ENCODE measurements at regions not wholly inside any gene's neighbourhood (a gene's known extent, or its start where the extent isn't known, plus 50 kb on each side); places are given as distances from the start of the nearest gene placed in this dataset.

- H3K9ac ChIP-seq (ENCODE audit: low read length in 3 of 3), result no peak overlapping the region
- intact Hi-C loops (cut with DNase I), result no loop called here
- FAIRE-seq (no peak), DNase-seq (no peak)
- no peak overlapping the region for H3K4me3 ChIP-seq (ENCODE audit: low read length in 3 of 3)
- H3K4me1 ChIP-seq (ENCODE audit: control insufficient read depth in 2 of 3, insufficient read depth in 2 of 3, low read depth in 1 of 3, low read length in 3 of 3), result no peaks in the 10 kb centered on the region
- no peak overlapping the region for H3K27ac ChIP-seq (ENCODE audit: low read depth in 2 of 2, low read length in 2 of 2)
- H3K27me3 ChIP-seq (ENCODE audit: control insufficient read depth, insufficient read depth, low read length), result no peaks in the 10 kb centered on the region
- no peak for TF ChIP-seq CTCF (IDR thresholded peaks at IDR 0.05; ENCODE audit: borderline replicate concordance, extremely low read depth, insufficient read depth)
- no peaks in the 10 kb centered on the region for H3K36me3 ChIP-seq (ENCODE audit: control insufficient read depth in 2 of 3, insufficient read depth in 3 of 3, low read length in 3 of 3)
- no peaks in the 10 kb centered on the region for H3K9me3 ChIP-seq (ENCODE audit: control insufficient read depth in 2 of 3, insufficient read depth in 1 of 3, low read length in 3 of 3)
Observed at GRCh38 chr6:11450037-11450436, 87.5 kb upstream of the TMEM170B start.

- H3K9me3 ChIP-seq (ENCODE audit: control insufficient read depth in 2 of 3, insufficient read depth in 1 of 3, low read length in 3 of 3), result no peaks in the 10 kb centered on the region
- DNase-seq (no peak), FAIRE-seq (no peak)
- H3K4me1 ChIP-seq (ENCODE audit: control insufficient read depth in 2 of 3, insufficient read depth in 2 of 3, low read depth in 1 of 3, low read length in 3 of 3), result no peaks in the 10 kb centered on the region
- intact Hi-C loops (cut with DNase I), result no loop called here
- no peaks in the 10 kb centered on the region for H3K36me3 ChIP-seq (ENCODE audit: control insufficient read depth in 2 of 3, insufficient read depth in 3 of 3, low read length in 3 of 3)
- no peaks in the 10 kb centered on the region for H3K27me3 ChIP-seq (ENCODE audit: control insufficient read depth, insufficient read depth, low read length)
- H3K4me3 ChIP-seq (ENCODE audit: low read length in 3 of 3), result no peak overlapping the region
- no peak for TF ChIP-seq CTCF (IDR thresholded peaks at IDR 0.05; ENCODE audit: borderline replicate concordance, extremely low read depth, insufficient read depth)
- no peak overlapping the region for H3K27ac ChIP-seq (ENCODE audit: low read depth in 2 of 2, low read length in 2 of 2)
- H3K9ac ChIP-seq (ENCODE audit: low read length in 3 of 3), result no peak overlapping the region
Observed at GRCh38 chr6:11449408-11449807, 88.1 kb upstream of the TMEM170B start.

- intact Hi-C loops (cut with DNase I), result no loop called here
- no peak for FAIRE-seq
Observed at GRCh38 chr6:11448038-11448437, 89.5 kb upstream of the TMEM170B start.

More at GRCh38 chr6:11448038-11448437, 89.5 kb upstream of the TMEM170B start:
- Histone ChIP-seq H3K27ac (ENCODE audit: low read depth in 2 of 2, low read length in 2 of 2) (no peak overlapping the region), H3K9ac (ENCODE audit: low read length in 3 of 3) (no peak overlapping the region), H3K36me3 (ENCODE audit: control insufficient read depth in 2 of 3, insufficient read depth in 3 of 3, low read length in 3 of 3) (no peaks in the 10 kb centered on the region), H3K9me3 (ENCODE audit: control insufficient read depth in 2 of 3, insufficient read depth in 1 of 3, low read length in 3 of 3) (no peaks in the 10 kb centered on the region), H3K4me3 (ENCODE audit: low read length in 3 of 3) (no peak overlapping the region), H3K27me3 (ENCODE audit: control insufficient read depth, insufficient read depth, low read length) (no peaks in the 10 kb centered on the region), H3K4me1 (ENCODE audit: control insufficient read depth in 2 of 3, insufficient read depth in 2 of 3, low read depth in 1 of 3, low read length in 3 of 3) (no peaks in the 10 kb centered on the region)
- DNase-seq, result no peak
- no peak for TF ChIP-seq CTCF (IDR thresholded peaks at IDR 0.05; ENCODE audit: borderline replicate concordance, extremely low read depth, insufficient read depth)

All from kidney (tissue), 13 donors.